ENCODE measurements at regions not wholly inside any gene's neighbourhood (a gene's known extent, or its start where the extent isn't known, plus 50 kb on each side); places are given as distances from the start of the nearest gene placed in this dataset.

GRCh38 chr16:22694887-22695382, 119.0 kb upstream of the HS3ST2 start:
- TF ChIP-seq POLR2AphosphoS5 (IDR thresholded peaks at IDR 0.05; ENCODE audit: low read depth, low read length) (no peak), REST (IDR thresholded peaks at IDR 0.05; ENCODE audit: insufficient read depth in 1 of 2, low read depth in 2 of 2, low read length in 2 of 2) (no peak), SIN3A (IDR thresholded peaks at IDR 0.05; ENCODE audit: borderline replicate concordance, insufficient read depth, low read length) (no peak), TAF1 (IDR thresholded peaks at IDR 0.05; ENCODE audit: borderline replicate concordance, insufficient read depth, low read length) (no peak), FOXP2 (optimal IDR thresholded peaks at IDR 0.05; ENCODE audit: borderline replicate concordance, extremely low read depth, extremely low read length, insufficient read depth) (no peak)
